ENCODE measurements at regions not wholly inside any gene's neighbourhood (a gene's known extent, or its start where the extent isn't known, plus 50 kb on each side); places are given as distances from the start of the nearest gene placed in this dataset.

GRCh38 chr2:88836351-88836750 is 144.9 kb downstream of the RPIA start:
- TF ChIP-seq RARB (CRISPR knock-in tag; IDR thresholded peaks at IDR 0.05) = no peak
- TF ChIP-seq OSR1 (CRISPR knock-in tag; IDR thresholded peaks at IDR 0.05) = no peak
- TF ChIP-seq ZNF70 (CRISPR knock-in tag; IDR thresholded peaks at IDR 0.05) = no peak
- TF ChIP-seq ZC3H10 (CRISPR knock-in tag; IDR thresholded peaks at IDR 0.05) = no peak
- TF ChIP-seq ESRRG (CRISPR knock-in tag; IDR thresholded peaks at IDR 0.05) = no peak
- TF ChIP-seq TSHZ2 (CRISPR knock-in tag; IDR thresholded peaks at IDR 0.05) = no peak
- no peak for TF ChIP-seq PPARA (CRISPR knock-in tag; IDR thresholded peaks at IDR 0.05; ENCODE audit: borderline replicate concordance)
- no peak for TF ChIP-seq TCF4 (CRISPR knock-in tag; IDR thresholded peaks at IDR 0.05; ENCODE audit: borderline replicate concordance)
- TF ChIP-seq CSRNP3 (CRISPR knock-in tag; IDR thresholded peaks at IDR 0.05) = no peak
- no peak for TF ChIP-seq ZNF8 (CRISPR knock-in tag; IDR thresholded peaks at IDR 0.05)
- TF ChIP-seq BACH2 (CRISPR knock-in tag; IDR thresholded peaks at IDR 0.05; ENCODE audit: borderline replicate concordance) = no peak
- TF ChIP-seq SNAI2 (CRISPR knock-in tag; IDR thresholded peaks at IDR 0.05) = no peak
- no peak for TF ChIP-seq PATZ1 (CRISPR knock-in tag; IDR thresholded peaks at IDR 0.05; ENCODE audit: borderline replicate concordance)
- TF ChIP-seq POU6F1 (CRISPR knock-in tag; IDR thresholded peaks at IDR 0.05; ENCODE audit: borderline replicate concordance, low read depth) = no peak
- no peak for TF ChIP-seq ARNTL (CRISPR knock-in tag; IDR thresholded peaks at IDR 0.05; ENCODE audit: borderline replicate concordance, low read depth)
- no peak for TF ChIP-seq TOX (CRISPR knock-in tag; IDR thresholded peaks at IDR 0.05; ENCODE audit: borderline replicate concordance)
- no peak for TF ChIP-seq ZNF565 (CRISPR knock-in tag; conservative IDR thresholded peaks at IDR 0.05; ENCODE audit: low read depth)
- ATAC-seq = no peak

- no peak for ATAC-seq
- TF ChIP-seq POU6F1 (CRISPR knock-in tag; IDR thresholded peaks at IDR 0.05; ENCODE audit: borderline replicate concordance, low read depth) (no peak), ARNTL (CRISPR knock-in tag; IDR thresholded peaks at IDR 0.05; ENCODE audit: borderline replicate concordance, low read depth) (no peak), ZFP3 (CRISPR knock-in tag; IDR thresholded peaks at IDR 0.05) (no peak), CSDC2 (CRISPR knock-in tag; IDR thresholded peaks at IDR 0.05) (no peak), CSRNP3 (CRISPR knock-in tag; IDR thresholded peaks at IDR 0.05) (no peak), ZFP30 (CRISPR knock-in tag; IDR thresholded peaks at IDR 0.05) (no peak), ISL1 (CRISPR knock-in tag; IDR thresholded peaks at IDR 0.05) (no peak)
Observed at GRCh38 chr2:88837511-88838160, 146.2 kb downstream of the RPIA start.
